HEK293 (cell line): ENCODE measurements at regions not wholly inside any gene's neighbourhood (a gene's known extent, or its start where the extent isn't known, plus 50 kb on each side); places are given as distances from the start of the nearest gene placed in this dataset.

ENCODE experiments used
- CTCF ChIA-PET: fragments of 350-600 bp; formaldehyde crosslinking; extraction: SDS; loops from one replicate; lab custom pipeline; 2021; ENCODE audit warnings: antibody characterized with exemption; lab: Yijun Ruan, JAX
- POLR2A ChIA-PET: fragments of 300-600 bp; formaldehyde crosslinking; extraction: SDS; loops from one replicate; lab custom pipeline; 2020; ENCODE audit warnings: antibody characterized with exemption, inconsistent platforms; lab: Yijun Ruan, JAX
- H3K27ac ChIP-seq: fragments of 200-500 bp; sonication (Bioruptor generic); 2 replicates; pipeline ENCODE4 v1.5.1; 2014; ENCODE audit warnings: low read depth, low read length, control low read depth, inconsistent platforms; ENCODE audit errors: extremely low read depth
- H3K36me3 ChIP-seq, 2 experiments: fragments of 200-500 bp in 1 of 2; sonication (Bioruptor generic) in 1 of 2; 1 replicate in 1 of 2; 2 replicates in 1 of 2; pipeline ENCODE4 v1.5.1; 2014 to 2017; ENCODE audit warnings: inconsistent platforms in 2 of 2, low read length in 2 of 2; ENCODE audit not compliant: control insufficient read depth in 2 of 2, insufficient read depth in 1 of 2
- H3K4me1 ChIP-seq: fragments of 200-500 bp; sonication (Bioruptor generic); 2 replicates; pipeline ENCODE4 v1.5.1; 2014; ENCODE audit warnings: mild to moderate bottlenecking, low read length, inconsistent platforms; ENCODE audit not compliant: control insufficient read depth, insufficient read depth
- H3K4me3 ChIP-seq: 2 replicates; pipeline ENCODE4 v1.5.1; 2011; ENCODE audit warnings: low read depth, mild to moderate bottlenecking, control low read depth, low read length, moderate library complexity
- H3K9me3 ChIP-seq: fragments of 200-500 bp; sonication (Bioruptor generic); 2 replicates; pipeline ENCODE4 v1.5.1; 2014; ENCODE audit warnings: low read depth, low read length, inconsistent platforms; ENCODE audit not compliant: control insufficient read depth, insufficient read depth
- BCL11B ChIP-seq: fragments of 450-650 bp; formaldehyde crosslinking; IDR thresholded peaks from 2 replicates; pipeline ENCODE4 v1.5.1; 2016; ENCODE audit warnings: low read depth, missing biosample characterization, missing genetic modification characterization
- HIC1 ChIP-seq: fragments of 450-650 bp; formaldehyde crosslinking; IDR thresholded peaks from 2 replicates; pipeline ENCODE4 v1.5.1; 2016; ENCODE audit warnings: missing biosample characterization, missing genetic modification characterization
- PATZ1 ChIP-seq: fragments of 450-650 bp; formaldehyde crosslinking; IDR thresholded peaks from 2 replicates; pipeline ENCODE4 v1.5.1; 2016; ENCODE audit warnings: missing biosample characterization, missing genetic modification characterization
- PRDM10 ChIP-seq: fragments of 450-650 bp; formaldehyde crosslinking; IDR thresholded peaks from 2 replicates; pipeline ENCODE4 v1.5.1; 2016; ENCODE audit warnings: missing biosample characterization, missing genetic modification characterization
- ZBTB7A ChIP-seq: fragments of 450-650 bp; formaldehyde crosslinking; IDR thresholded peaks from 2 replicates; pipeline ENCODE4 v1.5.1; 2016; ENCODE audit warnings: low read depth, missing biosample characterization, missing genetic modification characterization
- ZFHX2 ChIP-seq: fragments of 450-650 bp; formaldehyde crosslinking; conservative IDR thresholded peaks from 2 replicates; pipeline ENCODE4 v1.5.1; 2016; ENCODE audit warnings: missing biosample characterization, missing genetic modification characterization
- ZFP3 ChIP-seq: fragments of 450-650 bp; formaldehyde crosslinking; IDR thresholded peaks from 2 replicates; pipeline ENCODE4 v1.5.1; 2016; ENCODE audit warnings: low read depth, missing biosample characterization, missing genetic modification characterization
- ZNF10 ChIP-seq: fragments of 450-650 bp; formaldehyde crosslinking; IDR thresholded peaks from 2 replicates; pipeline ENCODE4 v1.5.1; 2017; ENCODE audit warnings: missing biosample characterization, missing genetic modification characterization
- ZNF140 ChIP-seq: fragments of 450-650 bp; formaldehyde crosslinking; IDR thresholded peaks from 2 replicates; pipeline ENCODE4 v1.5.1; 2016; ENCODE audit warnings: missing biosample characterization, missing genetic modification characterization
- ZNF157 ChIP-seq: fragments of 450-650 bp; formaldehyde crosslinking; IDR thresholded peaks from 2 replicates; pipeline ENCODE4 v1.5.1; 2016; ENCODE audit warnings: missing biosample characterization, missing genetic modification characterization
- ZNF174 ChIP-seq: fragments of 450-650 bp; formaldehyde crosslinking; IDR thresholded peaks from 2 replicates; pipeline ENCODE4 v1.5.0; 2017; ENCODE audit warnings: missing biosample characterization, mild to moderate bottlenecking, missing genetic modification characterization
- ZNF214 ChIP-seq: fragments of 450-650 bp; formaldehyde crosslinking; IDR thresholded peaks from 2 replicates; pipeline ENCODE4 v1.5.1; 2017; ENCODE audit warnings: missing biosample characterization, mild to moderate bottlenecking, missing genetic modification characterization, borderline replicate concordance
- ZNF23 ChIP-seq: fragments of 450-650 bp; formaldehyde crosslinking; IDR thresholded peaks from 2 replicates; pipeline ENCODE4 v1.5.1; 2016; ENCODE audit warnings: missing biosample characterization, missing genetic modification characterization, borderline replicate concordance
- ZNF555 ChIP-seq: fragments of 450-650 bp; formaldehyde crosslinking; conservative IDR thresholded peaks from 2 replicates; pipeline ENCODE4 v1.5.1; 2017; ENCODE audit warnings: missing biosample characterization, mild to moderate bottlenecking, missing genetic modification characterization, inconsistent platforms
- ZNF670 ChIP-seq: fragments of 450-650 bp; formaldehyde crosslinking; IDR thresholded peaks from 2 replicates; pipeline ENCODE4 v1.5.1; 2016; ENCODE audit warnings: missing biosample characterization, missing genetic modification characterization, low read depth
- ZNF768 ChIP-seq: fragments of 450-650 bp; formaldehyde crosslinking; IDR thresholded peaks from 2 replicates; pipeline ENCODE4 v1.5.1; 2018; ENCODE audit warnings: missing biosample characterization, mild to moderate bottlenecking, missing genetic modification characterization
- ZNF830 ChIP-seq: fragments of 450-650 bp; IDR thresholded peaks from 2 replicates; pipeline ENCODE4 v1.5.0; 2018; ENCODE audit warnings: missing biosample characterization, missing genetic modification characterization, low read depth, mild to moderate bottlenecking, moderate library complexity
- TF ChIP-seq, protein P1 (sequence below): fragments of 450-650 bp; formaldehyde crosslinking; IDR thresholded peaks from 2 replicates; pipeline ENCODE4 v1.5.1; 2016; ENCODE audit warnings: missing biosample characterization, missing genetic modification characterization
- TF ChIP-seq, protein P2 (sequence below): fragments of 450-650 bp; formaldehyde crosslinking; IDR thresholded peaks from 2 replicates; pipeline ENCODE4 v1.5.1; 2016; ENCODE audit warnings: missing biosample characterization, missing genetic modification characterization
- TF ChIP-seq, protein P3 (sequence below): fragments of 450-650 bp; formaldehyde crosslinking; IDR thresholded peaks from 2 replicates; pipeline ENCODE4 v1.5.1; 2017; ENCODE audit warnings: missing biosample characterization, missing genetic modification characterization

DNA sequence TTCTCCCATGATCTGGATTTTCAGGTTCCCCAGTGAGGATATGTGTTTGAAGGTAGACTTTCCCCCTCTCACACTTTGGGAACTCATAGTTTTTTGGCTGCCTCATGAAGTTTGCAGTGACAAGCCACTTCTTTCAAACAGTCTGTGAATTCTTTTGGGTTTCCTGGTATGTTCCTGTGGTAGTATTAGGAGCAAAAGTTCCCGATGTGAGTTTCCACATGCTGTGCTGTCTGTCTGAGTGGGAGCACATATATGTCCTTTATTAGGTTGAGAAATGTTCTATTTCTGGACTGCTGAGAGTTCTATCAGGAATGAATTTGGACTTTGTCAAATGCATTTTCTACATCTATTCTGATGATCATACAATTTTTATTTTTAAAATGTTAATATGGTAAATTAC lies 273.2 kb upstream of the TARS1 start:
- no peak overlapping the region for H3K4me3 ChIP-seq
- H3K4me1 ChIP-seq: peaks cover 5% of the 10 kb centered on the region; the same call in 1 of the 2 replicates
- ChIA-PET POLR2A (no interaction called here), CTCF (interaction anchor here (1.4 kb wide), 1 partner anchor 255 kb away, joined by 3 read pairs; no protein-coding TSS in a partner anchor)
- no peaks in the 10 kb centered on the region for H3K36me3 ChIP-seq
- TF ChIP-seq ZNF174 (tag by site-specific recombination) (no peak), ZNF555 (tag by site-specific recombination) (no peak), PATZ1 (tag by site-specific recombination) (no peak), ZNF10 (tag by site-specific recombination) (no peak), ZNF23 (tag by site-specific recombination) (no peak), ZNF140 (tag by site-specific recombination) (no peak), ZBTB7A (tag by site-specific recombination) (no peak), ZNF768 (no peak), ZNF214 (tag by site-specific recombination) (no peak), BCL11B (tag by site-specific recombination) (no peak), HIC1 (tag by site-specific recombination) (no peak), ZNF830 (tag by site-specific recombination) (no peak), ZFP3 (tag by site-specific recombination) (no peak), PRDM10 (no peak), ZFHX2 (no peak), ZNF670 (tag by site-specific recombination) (no peak), ZNF157 (tag by site-specific recombination) (no peak)
- TF ChIP-seq, protein P1, sequence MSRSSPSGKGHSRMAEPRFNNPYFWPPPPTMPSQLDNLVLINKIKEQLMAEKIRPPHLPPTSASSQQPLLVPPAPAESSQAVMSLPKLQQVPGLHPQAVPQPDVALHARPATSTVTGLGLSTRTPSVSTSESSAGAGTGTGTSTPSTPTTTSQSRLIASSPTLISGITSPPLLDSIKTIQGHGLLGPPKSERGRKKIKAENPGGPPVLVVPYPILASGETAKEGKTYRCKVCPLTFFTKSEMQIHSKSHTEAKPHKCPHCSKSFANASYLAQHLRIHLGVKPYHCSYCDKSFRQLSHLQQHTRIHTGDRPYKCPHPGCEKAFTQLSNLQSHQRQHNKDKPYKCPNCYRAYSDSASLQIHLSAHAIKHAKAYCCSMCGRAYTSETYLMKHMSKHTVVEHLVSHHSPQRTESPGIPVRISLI (tag by site-specific recombination): no peak
- TF ChIP-seq, protein P2, sequence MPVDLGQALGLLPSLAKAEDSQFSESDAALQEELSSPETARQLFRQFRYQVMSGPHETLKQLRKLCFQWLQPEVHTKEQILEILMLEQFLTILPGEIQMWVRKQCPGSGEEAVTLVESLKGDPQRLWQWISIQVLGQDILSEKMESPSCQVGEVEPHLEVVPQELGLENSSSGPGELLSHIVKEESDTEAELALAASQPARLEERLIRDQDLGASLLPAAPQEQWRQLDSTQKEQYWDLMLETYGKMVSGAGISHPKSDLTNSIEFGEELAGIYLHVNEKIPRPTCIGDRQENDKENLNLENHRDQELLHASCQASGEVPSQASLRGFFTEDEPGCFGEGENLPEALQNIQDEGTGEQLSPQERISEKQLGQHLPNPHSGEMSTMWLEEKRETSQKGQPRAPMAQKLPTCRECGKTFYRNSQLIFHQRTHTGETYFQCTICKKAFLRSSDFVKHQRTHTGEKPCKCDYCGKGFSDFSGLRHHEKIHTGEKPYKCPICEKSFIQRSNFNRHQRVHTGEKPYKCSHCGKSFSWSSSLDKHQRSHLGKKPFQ (tag by site-specific recombination): no peak
- TF ChIP-seq, protein P3, sequence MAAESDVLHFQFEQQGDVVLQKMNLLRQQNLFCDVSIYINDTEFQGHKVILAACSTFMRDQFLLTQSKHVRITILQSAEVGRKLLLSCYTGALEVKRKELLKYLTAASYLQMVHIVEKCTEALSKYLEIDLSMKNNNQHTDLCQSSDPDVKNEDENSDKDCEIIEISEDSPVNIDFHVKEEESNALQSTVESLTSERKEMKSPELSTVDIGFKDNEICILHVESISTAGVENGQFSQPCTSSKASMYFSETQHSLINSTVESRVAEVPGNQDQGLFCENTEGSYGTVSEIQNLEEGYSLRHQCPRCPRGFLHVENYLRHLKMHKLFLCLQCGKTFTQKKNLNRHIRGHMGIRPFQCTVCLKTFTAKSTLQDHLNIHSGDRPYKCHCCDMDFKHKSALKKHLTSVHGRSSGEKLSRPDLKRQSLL (tag by site-specific recombination): no peak
- H3K9me3 ChIP-seq: peaks cover 3% of the 10 kb centered on the region; the same call in 1 of the 2 replicates
- no peak overlapping the region for H3K27ac ChIP-seq
